ENCODE measurements at regions not wholly inside any gene's neighbourhood (a gene's known extent, or its start where the extent isn't known, plus 50 kb on each side); places are given as distances from the start of the nearest gene placed in this dataset.

GRCh38 chr10:132467464-132468149, 70.0 kb upstream of the INPP5A start:
- no peak overlapping the region for H3K27ac ChIP-seq (ENCODE audit: low read depth, low read length)
- no peaks in the 10 kb centered on the region for H3K4me1 ChIP-seq (ENCODE audit: control insufficient read depth, insufficient read depth, low read length, unreplicated experiment)
- H3K36me3 ChIP-seq (ENCODE audit: insufficient read depth, low read length): no peaks in the 10 kb centered on the region
- no peaks in the 10 kb centered on the region for H3K27me3 ChIP-seq (ENCODE audit: insufficient read depth, low read length)
- no peak overlapping the region for H3K4me3 ChIP-seq (ENCODE audit: low read depth, low read length)
- no peak overlapping the region for H2AFZ ChIP-seq (ENCODE audit: low read length, unreplicated experiment)
- H3K79me2 ChIP-seq (ENCODE audit: control insufficient read depth, insufficient read depth, low read length, unreplicated experiment): no peaks in the 10 kb centered on the region

DNA sequence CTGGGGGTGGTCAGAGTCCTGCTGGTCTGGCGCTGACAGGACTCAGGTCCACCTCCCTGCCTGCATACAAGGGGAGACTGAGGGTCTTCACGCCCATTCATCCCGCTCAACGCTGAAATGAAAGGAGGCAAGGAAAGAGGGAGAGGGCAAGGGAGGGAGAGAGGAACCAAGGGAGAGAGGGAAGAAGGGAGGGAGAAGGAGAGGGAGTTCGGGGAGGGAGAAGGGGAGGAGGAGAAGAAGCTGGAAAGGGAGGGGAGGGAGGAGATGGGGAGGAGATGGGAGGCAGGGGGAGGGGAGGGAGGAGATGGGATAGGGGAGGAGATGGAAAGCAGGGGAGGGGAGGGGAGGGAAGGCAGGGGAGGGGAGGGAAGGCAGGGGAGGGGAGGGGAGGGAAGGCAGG, 69.4 kb upstream of the INPP5A start:
- no peaks in the 10 kb centered on the region for H3K36me3 ChIP-seq (ENCODE audit: insufficient read depth, low read length)
- H3K79me2 ChIP-seq (ENCODE audit: control insufficient read depth, insufficient read depth, low read length, unreplicated experiment): no peaks in the 10 kb centered on the region
- no peak overlapping the region for H3K4me3 ChIP-seq (ENCODE audit: low read depth, low read length)
- no peak overlapping the region for H2AFZ ChIP-seq (ENCODE audit: low read length, unreplicated experiment)
- H3K27me3 ChIP-seq (ENCODE audit: insufficient read depth, low read length): no peaks in the 10 kb centered on the region
- no peak overlapping the region for H3K27ac ChIP-seq (ENCODE audit: low read depth, low read length)
- no peaks in the 10 kb centered on the region for H3K4me1 ChIP-seq (ENCODE audit: control insufficient read depth, insufficient read depth, low read length, unreplicated experiment)

DNA sequence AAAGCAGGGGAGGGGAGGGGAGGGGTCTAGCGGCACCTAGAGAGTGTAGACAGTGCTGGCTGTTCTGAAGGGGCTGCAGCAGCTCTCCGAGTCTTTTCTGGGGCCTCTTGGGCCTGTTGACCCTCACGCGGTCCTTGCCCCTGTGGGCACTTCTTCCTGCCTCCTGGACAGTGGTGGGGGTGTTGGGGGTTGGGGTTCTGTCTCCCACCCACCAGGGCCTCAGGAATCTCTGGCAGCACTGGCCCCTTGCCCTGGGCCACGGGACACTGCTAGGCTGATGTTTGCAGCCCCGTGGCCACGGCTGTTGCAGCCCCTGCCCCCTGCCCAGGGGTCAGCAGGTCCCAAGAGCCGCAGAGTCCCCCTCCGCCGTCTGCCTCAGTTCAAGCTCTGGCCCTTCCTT, 68.9 kb upstream of the INPP5A start:
- no peaks in the 10 kb centered on the region for H3K36me3 ChIP-seq (ENCODE audit: insufficient read depth, low read length)
- no peaks in the 10 kb centered on the region for H3K27me3 ChIP-seq (ENCODE audit: insufficient read depth, low read length)
- H3K4me1 ChIP-seq (ENCODE audit: control insufficient read depth, insufficient read depth, low read length, unreplicated experiment): no peaks in the 10 kb centered on the region
- no peak overlapping the region for H3K27ac ChIP-seq (ENCODE audit: low read depth, low read length)
- no peaks in the 10 kb centered on the region for H3K79me2 ChIP-seq (ENCODE audit: control insufficient read depth, insufficient read depth, low read length, unreplicated experiment)
- no peak overlapping the region for H2AFZ ChIP-seq (ENCODE audit: low read length, unreplicated experiment)
- H3K4me3 ChIP-seq (ENCODE audit: low read depth, low read length): no peak overlapping the region

GRCh38 chr10:132469197-132469884, 68.2 kb upstream of the INPP5A start:
- Histone ChIP-seq H3K27me3 (ENCODE audit: insufficient read depth, low read length) (no peaks in the 10 kb centered on the region), H3K27ac (ENCODE audit: low read depth, low read length) (no peak overlapping the region), H2AFZ (ENCODE audit: low read length, unreplicated experiment) (no peak overlapping the region), H3K4me3 (ENCODE audit: low read depth, low read length) (no peak overlapping the region), H3K36me3 (ENCODE audit: insufficient read depth, low read length) (no peaks in the 10 kb centered on the region), H3K4me1 (ENCODE audit: control insufficient read depth, insufficient read depth, low read length, unreplicated experiment) (no peaks in the 10 kb centered on the region), H3K79me2 (ENCODE audit: control insufficient read depth, insufficient read depth, low read length, unreplicated experiment) (no peaks in the 10 kb centered on the region)

- H3K79me2 ChIP-seq (ENCODE audit: control insufficient read depth, insufficient read depth, low read length, unreplicated experiment): no peaks in the 10 kb centered on the region
- no peak overlapping the region for H2AFZ ChIP-seq (ENCODE audit: low read length, unreplicated experiment)
- H3K27me3 ChIP-seq (ENCODE audit: insufficient read depth, low read length): peaks cover 2% of the 10 kb centered on the region; the same call in 1 of the 2 replicates
- no peaks in the 10 kb centered on the region for H3K4me1 ChIP-seq (ENCODE audit: control insufficient read depth, insufficient read depth, low read length, unreplicated experiment)
- H3K36me3 ChIP-seq (ENCODE audit: insufficient read depth, low read length): no peaks in the 10 kb centered on the region
- H3K4me3 ChIP-seq (ENCODE audit: low read depth, low read length): no peak overlapping the region
- H3K27ac ChIP-seq (ENCODE audit: low read depth, low read length): no peak overlapping the region
These were observed 67.0 kb upstream of the INPP5A start for GRCh38 chr10:132470410-132471124.

DNA sequence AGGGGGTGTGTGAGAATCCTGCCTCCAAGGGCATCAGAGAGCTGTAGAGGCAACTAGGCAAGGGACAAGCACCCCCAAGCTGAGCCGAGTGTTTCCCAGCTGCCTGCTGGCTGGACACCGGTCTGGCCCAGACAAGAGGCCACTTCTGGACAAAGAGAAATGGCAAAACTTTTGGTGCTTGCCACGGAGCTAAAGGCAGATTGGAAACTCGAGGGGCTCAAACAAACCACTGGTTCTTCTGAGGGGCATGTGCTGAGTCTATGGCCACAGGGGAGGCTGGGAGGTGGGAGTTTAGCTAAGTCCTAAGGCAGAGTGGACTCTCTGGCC, 66.5 kb upstream of the INPP5A start:
- peaks cover 6% of the 10 kb centered on the region; the same call in 1 of the 2 replicates for H3K27me3 ChIP-seq (ENCODE audit: insufficient read depth, low read length)
- H3K4me3 ChIP-seq (ENCODE audit: low read depth, low read length): no peak overlapping the region
- no peaks in the 10 kb centered on the region for H3K36me3 ChIP-seq (ENCODE audit: insufficient read depth, low read length)
- no peak overlapping the region for H3K27ac ChIP-seq (ENCODE audit: low read depth, low read length)
- H3K4me1 ChIP-seq (ENCODE audit: control insufficient read depth, insufficient read depth, low read length, unreplicated experiment): no peaks in the 10 kb centered on the region
- H2AFZ ChIP-seq (ENCODE audit: low read length, unreplicated experiment): no peak overlapping the region
- H3K79me2 ChIP-seq (ENCODE audit: control insufficient read depth, insufficient read depth, low read length, unreplicated experiment): no peaks in the 10 kb centered on the region

DNA sequence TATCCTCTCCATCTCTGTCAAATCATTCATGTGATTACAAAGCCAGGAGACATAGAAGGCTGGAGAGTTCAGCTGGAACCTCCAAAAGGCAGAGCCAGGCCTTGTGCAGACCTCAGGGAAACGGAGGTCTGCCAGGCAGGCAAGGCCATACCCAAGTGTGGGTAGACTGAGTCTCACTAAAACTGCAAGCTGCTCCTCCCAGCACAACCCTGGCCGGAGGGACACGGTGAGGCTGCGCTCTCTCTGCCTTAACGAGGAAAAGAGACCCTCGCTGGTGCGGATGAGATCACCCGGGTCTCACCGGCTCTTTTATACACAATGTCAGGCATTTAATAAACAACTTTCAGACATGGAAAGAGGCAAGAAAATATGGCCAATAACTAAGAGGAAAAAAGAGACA, 66.1 kb upstream of the INPP5A start:
- Histone ChIP-seq H3K36me3 (ENCODE audit: insufficient read depth, low read length) (no peaks in the 10 kb centered on the region), H3K4me3 (ENCODE audit: low read depth, low read length) (no peak overlapping the region), H2AFZ (ENCODE audit: low read length, unreplicated experiment) (no peak overlapping the region), H3K27me3 (ENCODE audit: insufficient read depth, low read length) (peaks cover 6% of the 10 kb centered on the region; the same call in 1 of the 2 replicates), H3K4me1 (ENCODE audit: control insufficient read depth, insufficient read depth, low read length, unreplicated experiment) (no peaks in the 10 kb centered on the region), H3K27ac (ENCODE audit: low read depth, low read length) (no peak overlapping the region), H3K79me2 (ENCODE audit: control insufficient read depth, insufficient read depth, low read length, unreplicated experiment) (no peaks in the 10 kb centered on the region)

GRCh38 chr10:132475086-132475485, 62.5 kb upstream of the INPP5A start:
- H3K4me1 ChIP-seq (ENCODE audit: control insufficient read depth, insufficient read depth, low read length, unreplicated experiment): no peaks in the 10 kb centered on the region
- peaks cover 6% of the 10 kb centered on the region; the same call in 1 of the 2 replicates for H3K27me3 ChIP-seq (ENCODE audit: insufficient read depth, low read length)
- H3K79me2 ChIP-seq (ENCODE audit: control insufficient read depth, insufficient read depth, low read length, unreplicated experiment): no peaks in the 10 kb centered on the region
- H3K36me3 ChIP-seq (ENCODE audit: insufficient read depth, low read length): no peaks in the 10 kb centered on the region
- no peak overlapping the region for H3K4me3 ChIP-seq (ENCODE audit: low read depth, low read length)
- no peak overlapping the region for H3K27ac ChIP-seq (ENCODE audit: low read depth, low read length)
- H2AFZ ChIP-seq (ENCODE audit: low read length, unreplicated experiment): no peak overlapping the region

- no peaks in the 10 kb centered on the region for H3K4me1 ChIP-seq (ENCODE audit: control insufficient read depth, insufficient read depth, low read length, unreplicated experiment)
- H2AFZ ChIP-seq (ENCODE audit: low read length, unreplicated experiment): no peak overlapping the region
- H3K4me3 ChIP-seq (ENCODE audit: low read depth, low read length): no peak overlapping the region
- no peaks in the 10 kb centered on the region for H3K36me3 ChIP-seq (ENCODE audit: insufficient read depth, low read length)
- peaks cover 6% of the 10 kb centered on the region; the same call in 1 of the 2 replicates for H3K27me3 ChIP-seq (ENCODE audit: insufficient read depth, low read length)
- no peak overlapping the region for H3K27ac ChIP-seq (ENCODE audit: low read depth, low read length)
- no peaks in the 10 kb centered on the region for H3K79me2 ChIP-seq (ENCODE audit: control insufficient read depth, insufficient read depth, low read length, unreplicated experiment)
These were observed 61.2 kb upstream of the INPP5A start for GRCh38 chr10:132476146-132477065.

GRCh38 chr10:132477066-132477397, 60.6 kb upstream of the INPP5A start:
- Histone ChIP-seq H3K36me3 (ENCODE audit: insufficient read depth, low read length) (no peaks in the 10 kb centered on the region), H3K4me1 (ENCODE audit: control insufficient read depth, insufficient read depth, low read length, unreplicated experiment) (peaks cover 5% of the 10 kb centered on the region), H3K27me3 (ENCODE audit: insufficient read depth, low read length) (peaks cover 6% of the 10 kb centered on the region; the same call in 1 of the 2 replicates), H3K79me2 (ENCODE audit: control insufficient read depth, insufficient read depth, low read length, unreplicated experiment) (no peaks in the 10 kb centered on the region), H2AFZ (ENCODE audit: low read length, unreplicated experiment) (no peak overlapping the region), H3K4me3 (ENCODE audit: low read depth, low read length) (no peak overlapping the region), H3K27ac (ENCODE audit: low read depth, low read length) (no peak overlapping the region)
